Heart left ventricle (tissue), 16 donors: ENCODE measurements at regions not wholly inside any gene's neighbourhood (a gene's known extent, or its start where the extent isn't known, plus 50 kb on each side); places are given as distances from the start of the nearest gene placed in this dataset.
"Not testable (repeated sequence)": the region's sequence is repeated elsewhere in the genome, so short reads cannot be mapped to it uniquely, and the experiment has no call there.

Source experiments
- ATAC-seq, 4 donors: fragments of 200-7000 bp; cut with Tn5 transposase; one replicate each; pipeline ENCODE4 v1.9.1; 2020 to 2022; ENCODE audit warnings: moderate library complexity in 4 of 4, mild to moderate bottlenecking in 3 of 4, moderate number of reproducible peaks in 1 of 4
- DNase-seq, 5 donors: peaks; one replicate each; pipeline ENCODE4 v3.0.0-alpha.2; 2020
- H3K27ac ChIP-seq, 12 donors: fragments of 200-600 bp; sonication (generic) in 4 of 12; one replicate each; pipeline versions ENCODE4 v1.5.0 to v1.8.0; 2016 to 2022; ENCODE audit warnings: mild to moderate bottlenecking in 2 of 12
- H3K27me3 ChIP-seq, 9 donors: fragments of 200-600 bp; sonication (generic) in 2 of 9; one replicate each; pipeline versions ENCODE4 v1.5.1 to v1.8.0; 2016 to 2022; ENCODE audit warnings: mild to moderate bottlenecking in 3 of 9
- H3K36me3 ChIP-seq, 9 donors: fragments of 200-600 bp; sonication (generic) in 2 of 9; one replicate each; pipeline versions ENCODE4 v1.5.0 to v1.8.0; 2018 to 2022; ENCODE audit warnings: mild to moderate bottlenecking in 2 of 9
- H3K4me1 ChIP-seq, 12 donors: fragments of 200-600 bp; sonication (generic) in 4 of 12; one replicate each; pipeline versions ENCODE4 v1.5.0 to v1.8.0; 2016 to 2022; ENCODE audit warnings: mild to moderate bottlenecking in 3 of 12
- H3K4me3 ChIP-seq, 12 donors: fragments of 200-600 bp; sonication (generic) in 4 of 12; one replicate each; pipeline versions ENCODE4 v1.5.0 to v1.8.0; 2017 to 2022; ENCODE audit warnings: mild to moderate bottlenecking in 9 of 12, moderate library complexity in 4 of 12
- H3K9me3 ChIP-seq, 12 donors: fragments of 200-600 bp; sonication (generic) in 4 of 12; one replicate each; pipeline versions ENCODE4 v1.5.0 to v1.8.0; 2016 to 2022; ENCODE audit warnings: mild to moderate bottlenecking in 1 of 12
- POLR2A ChIP-seq, 2 donors: fragments of 450-650 bp; IDR thresholded peaks; one replicate each; pipeline ENCODE4 v1.6.1; 2017; ENCODE audit warnings: antibody characterized with exemption in 2 of 2, mild to moderate bottlenecking in 2 of 2, moderate library complexity in 2 of 2
- WGBS, 4 donors: extraction: QIAGEN DNeasy Blood & Tissue Kit in 2 of 4; methylation state at CpG; one replicate each; pipeline versions ENCODE4 v1.1.5 to v1.1.7; 2013 to 2018; 5-methylcytosine and 5-hydroxymethylcytosine counted together
- intact Hi-C, 10 donors: fragments of 100-400 bp; cut with DNase I; formaldehyde crosslinking; loops; one replicate each; pipeline versions ENCODE4 v1.11.1 to v1.14.2; 2022
- TF ChIP-seq, protein P1 (sequence below), 12 donors: fragments of 200-600 bp; sonication (generic) in 4 of 12; IDR thresholded peaks; one replicate each; pipeline versions ENCODE4 v1.5.0 to v1.8.0; 2018 to 2022; ENCODE audit warnings: antibody characterized with exemption in 12 of 12, mild to moderate bottlenecking in 5 of 12
- donor health status: ischemic (EF 13 %, LVEDD 7.1; RV severe dilation, severe dysfunction).
- donor health status: healthy with polysubstance abuse.
- donor health status: DM: no; HTN: yes; CAD: no.
- donor health status: DM: no; HTN: no; CAD: no.
- donor health status: ischemic (EF 25% LVEDD 6.9; RV normal size, moderate dysfunction).
- donor health status: ischemic (EF 25% LVEDD 5.7; RV mildly dilated, moderate dysfunction).
- donor health status: healthy.
- donor health status: DM: yes; HTN: yes; CAD: no.
- donor health status: ischemic (EF 35%, LVEDD 5.7; RV mildly dilated, moderate dysfunction).
- donor health status: nonischemic (EF 11% LVEDD 7.7; RV severe dilation, severe dysfunction).
- donor health status: DM: yes; HTN: yes; CAD: no.
- donor health status: PGD.
- donor health status: ischemic (EF 29% LVEDD 5.4; RV normal size, mild dysfunction).
- donor health status: nonischemic (EF 23%, LVEDD 6.1; RV moderate dilation, normal function).

DNA sequence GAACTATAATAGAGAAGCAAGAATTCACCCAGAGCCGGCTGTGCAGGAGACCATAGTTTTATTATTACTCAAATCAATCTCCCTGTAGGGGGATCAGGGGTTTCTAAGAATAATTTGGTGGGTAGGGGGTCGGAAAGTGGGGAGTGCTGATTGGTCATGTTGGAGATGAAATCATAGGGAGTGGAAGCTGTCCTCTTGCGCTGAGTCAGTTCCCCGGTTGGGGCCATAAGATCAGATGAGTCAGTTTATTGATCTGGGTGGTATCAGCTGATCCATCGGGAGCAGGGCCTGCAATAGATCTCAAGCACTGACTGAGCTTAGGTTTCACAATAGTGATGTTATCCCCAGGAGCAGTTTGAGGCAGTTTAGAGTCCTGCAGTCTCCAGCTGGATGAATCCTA lies 97.0 kb upstream of the SNRPN start:
- TF ChIP-seq POLR2A (IDR thresholded peaks at IDR 0.05), result no peak
- TF ChIP-seq, protein P1, sequence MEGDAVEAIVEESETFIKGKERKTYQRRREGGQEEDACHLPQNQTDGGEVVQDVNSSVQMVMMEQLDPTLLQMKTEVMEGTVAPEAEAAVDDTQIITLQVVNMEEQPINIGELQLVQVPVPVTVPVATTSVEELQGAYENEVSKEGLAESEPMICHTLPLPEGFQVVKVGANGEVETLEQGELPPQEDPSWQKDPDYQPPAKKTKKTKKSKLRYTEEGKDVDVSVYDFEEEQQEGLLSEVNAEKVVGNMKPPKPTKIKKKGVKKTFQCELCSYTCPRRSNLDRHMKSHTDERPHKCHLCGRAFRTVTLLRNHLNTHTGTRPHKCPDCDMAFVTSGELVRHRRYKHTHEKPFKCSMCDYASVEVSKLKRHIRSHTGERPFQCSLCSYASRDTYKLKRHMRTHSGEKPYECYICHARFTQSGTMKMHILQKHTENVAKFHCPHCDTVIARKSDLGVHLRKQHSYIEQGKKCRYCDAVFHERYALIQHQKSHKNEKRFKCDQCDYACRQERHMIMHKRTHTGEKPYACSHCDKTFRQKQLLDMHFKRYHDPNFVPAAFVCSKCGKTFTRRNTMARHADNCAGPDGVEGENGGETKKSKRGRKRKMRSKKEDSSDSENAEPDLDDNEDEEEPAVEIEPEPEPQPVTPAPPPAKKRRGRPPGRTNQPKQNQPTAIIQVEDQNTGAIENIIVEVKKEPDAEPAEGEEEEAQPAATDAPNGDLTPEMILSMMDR (IDR thresholded peaks at IDR 0.05), result no peak
- DNase-seq, result no peak
- no peaks in the 10 kb centered on the region for H3K36me3 ChIP-seq
- intact Hi-C loops, result no loop called here
- no peaks in the 10 kb centered on the region for H3K9me3 ChIP-seq
- peak overlapping the region in 11 of 12 donors; percentile 4 to 83 (median 64) for H3K27ac ChIP-seq
- H3K4me1 ChIP-seq, result no peaks in the 10 kb centered on the region
- WGBS, 4 donors, result 36 to 58% (median 48%) methylated on average over 5 of the region's 5 CpGs
- ATAC-seq, result peak in 2 of 4 donors; percentile 3 to 9
- no peaks in the 10 kb centered on the region for H3K27me3 ChIP-seq
- H3K4me3 ChIP-seq, result peak overlapping the region in 8 of 12 donors; percentile 28 to 61 (median 44)

GRCh38 chr15:24858183-24858582 lies 96.6 kb upstream of the SNRPN start:
- Histone ChIP-seq H3K27ac (peak overlapping the region in 11 of 12 donors; percentile 4 to 83 (median 64)), H3K4me3 (peak overlapping the region in 2 of 12 donors; percentile 46 to 61)
- H3K9me3 ChIP-seq, DNase-seq, H3K27me3 ChIP-seq, H3K4me1 ChIP-seq, H3K36me3 ChIP-seq, intact Hi-C loops, ATAC-seq: not testable (repeated sequence)
- WGBS, 4 donors, result 48 to 66% (median 56%) methylated on average over 4 of the region's 4 CpGs

DNA sequence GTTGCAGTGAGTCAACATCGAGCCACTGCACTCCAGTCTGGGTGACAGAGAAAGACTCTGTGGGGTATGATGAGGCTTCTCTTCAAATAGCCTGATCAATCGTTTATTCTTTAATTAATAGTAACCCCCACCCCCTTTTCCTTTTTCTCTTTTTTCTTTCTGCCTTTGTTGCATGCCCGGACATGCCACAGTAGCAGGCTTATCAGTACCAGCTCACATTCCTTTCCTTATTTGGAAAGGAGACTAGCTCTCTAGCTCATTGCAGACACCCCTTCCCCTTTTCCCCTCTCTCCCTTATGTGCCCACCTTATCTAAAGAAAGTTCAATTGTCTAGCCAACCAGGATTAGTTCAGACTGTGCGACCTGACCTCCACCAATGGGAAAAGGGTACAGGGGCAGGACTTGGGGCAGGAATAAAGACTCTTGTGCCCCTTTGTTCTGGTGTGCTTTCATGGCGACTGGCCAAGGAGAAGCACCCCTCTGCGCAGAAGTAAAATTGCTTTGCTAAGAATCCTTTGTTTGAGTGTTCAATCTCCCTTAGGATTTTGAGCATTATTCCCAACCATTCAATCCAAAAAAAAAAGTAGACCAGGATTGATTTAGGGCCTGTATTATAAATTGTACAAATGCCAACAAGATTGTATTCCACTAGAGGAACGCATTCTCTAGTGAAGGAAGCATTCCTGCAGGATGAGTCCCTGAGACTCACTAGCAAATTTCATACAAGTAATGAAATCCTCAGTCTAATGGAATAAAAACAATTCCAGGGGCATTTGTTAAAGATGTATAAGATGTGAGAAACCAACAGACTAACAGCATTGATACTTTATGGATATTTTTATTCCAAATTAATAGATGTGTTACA lies 95.8 kb upstream of the SNRPN start:
- TF ChIP-seq POLR2A (IDR thresholded peaks at IDR 0.05), result no peak
- TF ChIP-seq, protein P1 (IDR thresholded peaks at IDR 0.05), result no peak
- ATAC-seq, result peak in 2 of 4 donors; percentile 14 to 40
- intact Hi-C loops, result no loop called here
- H3K27ac ChIP-seq, result peak overlapping the region in 10 of 12 donors; percentile 4 to 83 (median 65)
- DNase-seq, result peak in 1 of 5 donors; percentile 36
- H3K9me3 ChIP-seq, result no peaks in the 10 kb centered on the region
- WGBS, 4 donors, result 35 to 43% (median 40%) methylated on average over 7 of the region's 7 CpGs
- H3K36me3 ChIP-seq, result no peaks in the 10 kb centered on the region
- peaks cover 0 to 3% (median 0%) of the 10 kb centered on the region in 12 donors for H3K4me1 ChIP-seq
- H3K27me3 ChIP-seq, result no peaks in the 10 kb centered on the region
- no peak overlapping the region for H3K4me3 ChIP-seq

- Histone ChIP-seq H3K36me3 (no peaks in the 10 kb centered on the region), H3K4me1 (peaks cover 0 to 3% (median 0%) of the 10 kb centered on the region in 12 donors), H3K27me3 (no peaks in the 10 kb centered on the region), H3K9me3 (peaks cover 0 to 8% (median 0%) of the 10 kb centered on the region in 12 donors), H3K4me3 (no peak overlapping the region), H3K27ac (no peak overlapping the region)
- TF ChIP-seq, protein P1 (IDR thresholded peaks at IDR 0.05), result no peak
- TF ChIP-seq POLR2A (IDR thresholded peaks at IDR 0.05), result no peak
- DNase-seq (no peak), ATAC-seq (no peak)
- intact Hi-C loops, result no loop called here
- 38 to 63% (median 55%) methylated on average over 1 of the region's 1 CpG for WGBS, 4 donors
These were observed 93.6 kb upstream of the SNRPN start for GRCh38 chr15:24861014-24861690.
